ENCODE measurements at regions not wholly inside any gene's neighbourhood (a gene's known extent, or its start where the extent isn't known, plus 50 kb on each side); places are given as distances from the start of the nearest gene placed in this dataset.

DNA sequence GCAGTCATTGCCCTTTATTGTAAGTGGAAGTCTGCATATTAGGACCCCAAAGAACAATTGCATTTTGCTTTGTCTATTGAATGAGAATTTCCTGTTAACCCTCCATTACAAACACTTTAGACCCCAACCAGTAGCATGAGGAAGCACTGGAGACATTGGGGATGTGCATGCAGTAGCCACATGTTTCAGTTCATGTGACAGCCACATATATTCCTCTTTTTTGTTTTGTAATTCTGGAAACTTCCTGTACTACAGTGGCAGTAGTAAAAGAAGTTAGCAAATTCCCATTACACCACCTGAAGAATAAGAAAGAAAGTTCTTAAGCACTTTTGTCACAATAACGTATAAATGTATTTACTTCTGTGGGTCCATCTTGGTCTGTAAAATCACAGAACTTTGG, 281.1 kb upstream of the SLC14A2 start:
- no peak for DNase-seq (ENCODE audit: low spot score)
- no peak overlapping the region for H3K4me3 ChIP-seq
- no peaks in the 10 kb centered on the region for H3K79me2 ChIP-seq (replicated peaks; ENCODE audit: insufficient read depth)
- no peaks in the 10 kb centered on the region for H3K27me3 ChIP-seq (ENCODE audit: insufficient read depth)
- ATAC-seq, result no peak
- no peak overlapping the region for H3K4me2 ChIP-seq
- 0 out of 2 replicates have a peak, but pooled peaks cover 5% of the 10 kb centered on the region for H3K4me1 ChIP-seq (ENCODE audit: insufficient read depth)
- Mint-ChIP-seq H3K36me3 (ENCODE audit: low read depth) (no peaks in the 10 kb centered on the region), H3K27ac (no peak overlapping the region), H3K27me3 (ENCODE audit: insufficient read depth, low read depth, poor library complexity) (no peaks in the 10 kb centered on the region), H3K4me1 (0 out of 3 replicates have a peak, but pooled peaks cover 4% of the 10 kb centered on the region), H3K9me3 (no peaks in the 10 kb centered on the region; the same call in 2 of the 3 replicates), H3K4me3 (no peak overlapping the region)
- H3F3A ChIP-seq (replicated peaks; ENCODE audit: low read depth), result no peaks in the 10 kb centered on the region
- TF ChIP-seq, protein P1, sequence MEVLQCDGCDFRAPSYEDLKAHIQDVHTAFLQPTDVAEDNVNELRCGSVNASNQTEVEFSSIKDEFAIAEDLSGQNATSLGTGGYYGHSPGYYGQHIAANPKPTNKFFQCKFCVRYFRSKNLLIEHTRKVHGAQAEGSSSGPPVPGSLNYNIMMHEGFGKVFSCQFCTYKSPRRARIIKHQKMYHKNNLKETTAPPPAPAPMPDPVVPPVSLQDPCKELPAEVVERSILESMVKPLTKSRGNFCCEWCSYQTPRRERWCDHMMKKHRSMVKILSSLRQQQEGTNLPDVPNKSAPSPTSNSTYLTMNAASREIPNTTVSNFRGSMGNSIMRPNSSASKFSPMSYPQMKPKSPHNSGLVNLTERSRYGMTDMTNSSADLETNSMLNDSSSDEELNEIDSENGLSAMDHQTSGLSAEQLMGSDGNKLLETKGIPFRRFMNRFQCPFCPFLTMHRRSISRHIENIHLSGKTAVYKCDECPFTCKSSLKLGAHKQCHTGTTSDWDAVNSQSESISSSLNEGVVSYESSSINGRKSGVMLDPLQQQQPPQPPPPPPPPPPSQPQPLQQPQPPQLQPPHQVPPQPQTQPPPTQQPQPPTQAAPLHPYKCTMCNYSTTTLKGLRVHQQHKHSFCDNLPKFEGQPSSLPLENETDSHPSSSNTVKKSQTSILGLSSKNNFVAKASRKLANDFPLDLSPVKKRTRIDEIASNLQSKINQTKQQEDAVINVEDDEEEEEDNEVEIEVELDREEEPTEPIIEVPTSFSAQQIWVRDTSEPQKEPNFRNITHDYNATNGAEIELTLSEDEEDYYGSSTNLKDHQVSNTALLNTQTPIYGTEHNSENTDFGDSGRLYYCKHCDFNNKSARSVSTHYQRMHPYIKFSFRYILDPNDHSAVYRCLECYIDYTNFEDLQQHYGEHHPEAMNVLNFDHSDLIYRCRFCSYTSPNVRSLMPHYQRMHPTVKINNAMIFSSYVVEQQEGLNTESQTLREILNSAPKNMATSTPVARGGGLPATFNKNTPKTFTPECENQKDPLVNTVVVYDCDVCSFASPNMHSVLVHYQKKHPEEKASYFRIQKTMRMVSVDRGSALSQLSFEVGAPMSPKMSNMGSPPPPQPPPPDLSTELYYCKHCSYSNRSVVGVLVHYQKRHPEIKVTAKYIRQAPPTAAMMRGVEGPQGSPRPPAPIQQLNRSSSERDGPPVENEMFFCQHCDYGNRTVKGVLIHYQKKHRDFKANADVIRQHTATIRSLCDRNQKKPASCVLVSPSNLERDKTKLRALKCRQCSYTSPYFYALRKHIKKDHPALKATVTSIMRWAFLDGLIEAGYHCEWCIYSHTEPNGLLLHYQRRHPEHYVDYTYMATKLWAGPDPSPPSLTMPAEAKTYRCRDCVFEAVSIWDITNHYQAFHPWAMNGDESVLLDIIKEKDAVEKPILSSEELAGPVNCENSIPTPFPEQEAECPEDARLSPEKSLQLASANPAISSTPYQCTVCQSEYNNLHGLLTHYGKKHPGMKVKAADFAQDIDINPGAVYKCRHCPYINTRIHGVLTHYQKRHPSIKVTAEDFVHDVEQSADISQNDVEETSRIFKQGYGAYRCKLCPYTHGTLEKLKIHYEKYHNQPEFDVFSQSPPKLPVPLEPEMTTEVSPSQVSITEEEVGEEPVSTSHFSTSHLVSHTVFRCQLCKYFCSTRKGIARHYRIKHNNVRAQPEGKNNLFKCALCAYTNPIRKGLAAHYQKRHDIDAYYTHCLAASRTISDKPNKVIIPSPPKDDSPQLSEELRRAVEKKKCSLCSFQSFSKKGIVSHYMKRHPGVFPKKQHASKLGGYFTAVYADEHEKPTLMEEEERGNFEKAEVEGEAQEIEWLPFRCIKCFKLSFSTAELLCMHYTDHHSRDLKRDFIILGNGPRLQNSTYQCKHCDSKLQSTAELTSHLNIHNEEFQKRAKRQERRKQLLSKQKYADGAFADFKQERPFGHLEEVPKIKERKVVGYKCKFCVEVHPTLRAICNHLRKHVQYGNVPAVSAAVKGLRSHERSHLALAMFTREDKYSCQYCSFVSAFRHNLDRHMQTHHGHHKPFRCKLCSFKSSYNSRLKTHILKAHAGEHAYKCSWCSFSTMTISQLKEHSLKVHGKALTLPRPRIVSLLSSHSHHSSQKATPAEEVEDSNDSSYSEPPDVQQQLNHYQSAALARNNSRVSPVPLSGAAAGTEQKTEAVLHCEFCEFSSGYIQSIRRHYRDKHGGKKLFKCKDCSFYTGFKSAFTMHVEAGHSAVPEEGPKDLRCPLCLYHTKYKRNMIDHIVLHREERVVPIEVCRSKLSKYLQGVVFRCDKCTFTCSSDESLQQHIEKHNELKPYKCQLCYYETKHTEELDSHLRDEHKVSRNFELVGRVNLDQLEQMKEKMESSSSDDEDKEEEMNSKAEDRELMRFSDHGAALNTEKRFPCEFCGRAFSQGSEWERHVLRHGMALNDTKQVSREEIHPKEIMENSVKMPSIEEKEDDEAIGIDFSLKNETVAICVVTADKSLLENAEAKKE (CRISPR knock-in tag; IDR thresholded peaks at IDR 0.05), result no peak
- TF ChIP-seq, protein P2, sequence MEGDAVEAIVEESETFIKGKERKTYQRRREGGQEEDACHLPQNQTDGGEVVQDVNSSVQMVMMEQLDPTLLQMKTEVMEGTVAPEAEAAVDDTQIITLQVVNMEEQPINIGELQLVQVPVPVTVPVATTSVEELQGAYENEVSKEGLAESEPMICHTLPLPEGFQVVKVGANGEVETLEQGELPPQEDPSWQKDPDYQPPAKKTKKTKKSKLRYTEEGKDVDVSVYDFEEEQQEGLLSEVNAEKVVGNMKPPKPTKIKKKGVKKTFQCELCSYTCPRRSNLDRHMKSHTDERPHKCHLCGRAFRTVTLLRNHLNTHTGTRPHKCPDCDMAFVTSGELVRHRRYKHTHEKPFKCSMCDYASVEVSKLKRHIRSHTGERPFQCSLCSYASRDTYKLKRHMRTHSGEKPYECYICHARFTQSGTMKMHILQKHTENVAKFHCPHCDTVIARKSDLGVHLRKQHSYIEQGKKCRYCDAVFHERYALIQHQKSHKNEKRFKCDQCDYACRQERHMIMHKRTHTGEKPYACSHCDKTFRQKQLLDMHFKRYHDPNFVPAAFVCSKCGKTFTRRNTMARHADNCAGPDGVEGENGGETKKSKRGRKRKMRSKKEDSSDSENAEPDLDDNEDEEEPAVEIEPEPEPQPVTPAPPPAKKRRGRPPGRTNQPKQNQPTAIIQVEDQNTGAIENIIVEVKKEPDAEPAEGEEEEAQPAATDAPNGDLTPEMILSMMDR (conservative IDR thresholded peaks at IDR 0.05; ENCODE audit: low read depth in 2 of 2), result no peak
- no peak for TF ChIP-seq EZH2phosphoT487 (IDR thresholded peaks at IDR 0.05; ENCODE audit: unreplicated experiment)
- TF ChIP-seq, protein P3, sequence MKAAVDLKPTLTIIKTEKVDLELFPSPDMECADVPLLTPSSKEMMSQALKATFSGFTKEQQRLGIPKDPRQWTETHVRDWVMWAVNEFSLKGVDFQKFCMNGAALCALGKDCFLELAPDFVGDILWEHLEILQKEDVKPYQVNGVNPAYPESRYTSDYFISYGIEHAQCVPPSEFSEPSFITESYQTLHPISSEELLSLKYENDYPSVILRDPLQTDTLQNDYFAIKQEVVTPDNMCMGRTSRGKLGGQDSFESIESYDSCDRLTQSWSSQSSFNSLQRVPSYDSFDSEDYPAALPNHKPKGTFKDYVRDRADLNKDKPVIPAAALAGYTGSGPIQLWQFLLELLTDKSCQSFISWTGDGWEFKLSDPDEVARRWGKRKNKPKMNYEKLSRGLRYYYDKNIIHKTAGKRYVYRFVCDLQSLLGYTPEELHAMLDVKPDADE (IDR thresholded peaks at IDR 0.05), result no peak
- TF ChIP-seq STAT1 (IDR thresholded peaks at IDR 0.05; ENCODE audit: unreplicated experiment), result no peak
- no peak for TF ChIP-seq ZNF114 (CRISPR knock-in tag; IDR thresholded peaks at IDR 0.05)
- TF ChIP-seq JUNB (IDR thresholded peaks at IDR 0.05; ENCODE audit: unreplicated experiment), result no peak
- TF ChIP-seq CREB1 (CRISPR knock-in tag; IDR thresholded peaks at IDR 0.05; ENCODE audit: low read depth), result no peak
- no peak for TF ChIP-seq EZH2 (IDR thresholded peaks at IDR 0.05; ENCODE audit: low read depth, unreplicated experiment)
- no peak for TF ChIP-seq ZNF331 (CRISPR knock-in tag; IDR thresholded peaks at IDR 0.05; ENCODE audit: low read depth)
- TF ChIP-seq, protein P4, sequence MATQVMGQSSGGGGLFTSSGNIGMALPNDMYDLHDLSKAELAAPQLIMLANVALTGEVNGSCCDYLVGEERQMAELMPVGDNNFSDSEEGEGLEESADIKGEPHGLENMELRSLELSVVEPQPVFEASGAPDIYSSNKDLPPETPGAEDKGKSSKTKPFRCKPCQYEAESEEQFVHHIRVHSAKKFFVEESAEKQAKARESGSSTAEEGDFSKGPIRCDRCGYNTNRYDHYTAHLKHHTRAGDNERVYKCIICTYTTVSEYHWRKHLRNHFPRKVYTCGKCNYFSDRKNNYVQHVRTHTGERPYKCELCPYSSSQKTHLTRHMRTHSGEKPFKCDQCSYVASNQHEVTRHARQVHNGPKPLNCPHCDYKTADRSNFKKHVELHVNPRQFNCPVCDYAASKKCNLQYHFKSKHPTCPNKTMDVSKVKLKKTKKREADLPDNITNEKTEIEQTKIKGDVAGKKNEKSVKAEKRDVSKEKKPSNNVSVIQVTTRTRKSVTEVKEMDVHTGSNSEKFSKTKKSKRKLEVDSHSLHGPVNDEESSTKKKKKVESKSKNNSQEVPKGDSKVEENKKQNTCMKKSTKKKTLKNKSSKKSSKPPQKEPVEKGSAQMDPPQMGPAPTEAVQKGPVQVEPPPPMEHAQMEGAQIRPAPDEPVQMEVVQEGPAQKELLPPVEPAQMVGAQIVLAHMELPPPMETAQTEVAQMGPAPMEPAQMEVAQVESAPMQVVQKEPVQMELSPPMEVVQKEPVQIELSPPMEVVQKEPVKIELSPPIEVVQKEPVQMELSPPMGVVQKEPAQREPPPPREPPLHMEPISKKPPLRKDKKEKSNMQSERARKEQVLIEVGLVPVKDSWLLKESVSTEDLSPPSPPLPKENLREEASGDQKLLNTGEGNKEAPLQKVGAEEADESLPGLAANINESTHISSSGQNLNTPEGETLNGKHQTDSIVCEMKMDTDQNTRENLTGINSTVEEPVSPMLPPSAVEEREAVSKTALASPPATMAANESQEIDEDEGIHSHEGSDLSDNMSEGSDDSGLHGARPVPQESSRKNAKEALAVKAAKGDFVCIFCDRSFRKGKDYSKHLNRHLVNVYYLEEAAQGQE (IDR thresholded peaks at IDR 0.05; ENCODE audit: unreplicated experiment), result no peak
- no peak for TF ChIP-seq POLR2AphosphoS5 (IDR thresholded peaks at IDR 0.05; ENCODE audit: low read depth)
- TF ChIP-seq NANOG (IDR thresholded peaks at IDR 0.05; ENCODE audit: borderline replicate concordance), result no peak
- H3K9me2 ChIP-seq (ENCODE audit: insufficient read depth), result peaks cover 5% of the 10 kb centered on the region; the same call in 1 of the 2 replicates
- H3K36me3 ChIP-seq (ENCODE audit: insufficient read depth), result no peaks in the 10 kb centered on the region
- no peak overlapping the region for H2AFZ ChIP-seq
- no peaks in the 10 kb centered on the region for H4K20me1 ChIP-seq (replicated peaks; ENCODE audit: insufficient read depth)
- H3K27ac ChIP-seq (ENCODE audit: low read depth), result no peak overlapping the region
